ENCODE measurements at regions not wholly inside any gene's neighbourhood (a gene's known extent, or its start where the extent isn't known, plus 50 kb on each side); places are given as distances from the start of the nearest gene placed in this dataset.

DNA sequence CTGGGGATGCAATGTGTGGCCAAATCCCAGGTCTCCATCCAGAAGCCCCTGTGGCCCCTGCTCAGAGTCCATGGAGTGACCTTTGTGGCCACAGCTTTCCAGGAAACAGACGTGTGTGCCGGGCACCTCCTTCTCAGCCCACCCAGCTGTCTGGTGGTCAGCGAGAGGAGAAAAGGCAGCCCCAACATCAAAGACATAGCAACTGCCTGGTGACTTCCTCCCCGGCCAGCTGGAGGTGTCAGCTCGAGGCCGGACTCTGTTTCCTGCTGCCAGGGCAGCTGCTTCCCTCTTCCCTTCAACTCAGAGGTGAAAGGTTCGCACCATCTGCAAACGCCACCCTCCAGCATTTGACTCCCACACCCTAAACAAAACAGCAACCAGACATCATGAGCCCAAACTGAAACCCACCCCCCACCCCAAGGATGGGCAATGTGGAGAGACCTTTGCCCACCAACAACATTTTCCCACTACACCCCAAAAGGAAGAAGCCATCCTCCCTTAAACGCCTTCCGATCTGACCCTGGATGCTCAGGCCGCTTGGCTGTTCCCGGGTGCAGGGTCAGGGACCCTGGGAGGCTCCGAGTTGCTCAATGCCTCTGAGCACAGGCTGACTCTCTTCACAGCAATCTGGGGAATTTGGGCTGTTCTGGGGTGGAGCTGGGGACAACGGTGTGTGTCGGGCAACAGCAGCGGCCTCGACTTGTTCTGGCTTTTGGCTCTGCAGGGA, 162.3 kb downstream of the PSMG1 start:
- Histone ChIP-seq H3K27ac (ENCODE audit: insufficient read depth, low read depth, low read length) (no peak overlapping the region), H4K20me1 (replicated peaks; ENCODE audit: control insufficient read depth, extremely low read depth, insufficient read depth, low read length) (no peaks in the 10 kb centered on the region), H3K4me1 (ENCODE audit: control insufficient read depth, extremely low read depth, insufficient read depth, low read length) (peaks cover 6% of the 10 kb centered on the region), H3K9me1 (replicated peaks; ENCODE audit: control insufficient read depth, extremely low read depth, insufficient read depth, low read length) (no peaks in the 10 kb centered on the region), H3K9me3 (replicated peaks; ENCODE audit: control insufficient read depth, insufficient read depth, low read length) (no peaks in the 10 kb centered on the region), H3K4me2 (ENCODE audit: insufficient read depth, low read length) (no peak overlapping the region), H3K9ac (replicated peaks; ENCODE audit: extremely low read depth, insufficient read depth, low read length) (no peak overlapping the region), H3K36me3 (ENCODE audit: control insufficient read depth in 2 of 2, extremely low read depth in 1 of 2, insufficient read depth in 2 of 2, low read length in 2 of 2) (no peaks in the 10 kb centered on the region), H3K4me3 (replicated peaks in 1 of 3; ENCODE audit: insufficient read depth in 1 of 3, low read depth in 1 of 3, low read length in 3 of 3) (no peak overlapping the region), H2AFZ (ENCODE audit: low read depth, low read length) (no peak overlapping the region), H3K79me2 (ENCODE audit: control insufficient read depth, insufficient read depth, low read length) (no peaks in the 10 kb centered on the region), H3K27me3 (ENCODE audit: control insufficient read depth in 2 of 2, insufficient read depth in 2 of 2, low read length in 2 of 2) (no peaks in the 10 kb centered on the region)
- intact Hi-C loops (cut with micrococcal nuclease): no loop called here
- DNase-seq (ENCODE audit: low read depth, low spot score) (peak; percentile 50), FAIRE-seq (peak; percentile 56)
- POLR2A ChIA-PET: no interaction called here
- no peak for TF ChIP-seq POLR2A (IDR thresholded peaks at IDR 0.05; ENCODE audit: low read depth, low read length)
- TF ChIP-seq EZH2 (IDR thresholded peaks at IDR 0.05; ENCODE audit: borderline replicate concordance, low read depth, low read length, severe bottlenecking): no peak
- TF ChIP-seq, protein P1, sequence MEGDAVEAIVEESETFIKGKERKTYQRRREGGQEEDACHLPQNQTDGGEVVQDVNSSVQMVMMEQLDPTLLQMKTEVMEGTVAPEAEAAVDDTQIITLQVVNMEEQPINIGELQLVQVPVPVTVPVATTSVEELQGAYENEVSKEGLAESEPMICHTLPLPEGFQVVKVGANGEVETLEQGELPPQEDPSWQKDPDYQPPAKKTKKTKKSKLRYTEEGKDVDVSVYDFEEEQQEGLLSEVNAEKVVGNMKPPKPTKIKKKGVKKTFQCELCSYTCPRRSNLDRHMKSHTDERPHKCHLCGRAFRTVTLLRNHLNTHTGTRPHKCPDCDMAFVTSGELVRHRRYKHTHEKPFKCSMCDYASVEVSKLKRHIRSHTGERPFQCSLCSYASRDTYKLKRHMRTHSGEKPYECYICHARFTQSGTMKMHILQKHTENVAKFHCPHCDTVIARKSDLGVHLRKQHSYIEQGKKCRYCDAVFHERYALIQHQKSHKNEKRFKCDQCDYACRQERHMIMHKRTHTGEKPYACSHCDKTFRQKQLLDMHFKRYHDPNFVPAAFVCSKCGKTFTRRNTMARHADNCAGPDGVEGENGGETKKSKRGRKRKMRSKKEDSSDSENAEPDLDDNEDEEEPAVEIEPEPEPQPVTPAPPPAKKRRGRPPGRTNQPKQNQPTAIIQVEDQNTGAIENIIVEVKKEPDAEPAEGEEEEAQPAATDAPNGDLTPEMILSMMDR (IDR thresholded peaks at IDR 0.05; ENCODE audit: extremely low read depth in 1 of 2, insufficient read depth in 1 of 2, low read depth in 1 of 2, low read length in 2 of 2): no peak
- no peak for TF ChIP-seq JUN (IDR thresholded peaks at IDR 0.05; ENCODE audit: borderline replicate concordance, insufficient read depth, insufficient read length, low read depth)
- TF ChIP-seq MYC (IDR thresholded peaks at IDR 0.05; ENCODE audit: low read depth, low read length): no peak
- TF ChIP-seq GATA2 (IDR thresholded peaks at IDR 0.05; ENCODE audit: insufficient read depth, insufficient read length, low read depth, low read length): no peak
- CTCF ChIA-PET: interaction anchor here (1.7 kb wide), 1 partner anchor 27 kb away, joined by 5 read pairs; no protein-coding TSS in a partner anchor
- no TSS peak for BruUV-seq (replicated peaks)
- dilution Hi-C loops (cut with MboI; ENCODE audit: extremely low pct_ligation_motif_present, low sequenced_read_pairs): no loop called here

Data from endothelial cell of umbilical vein (primary cell).